GM12878 (cell line): ENCODE measurements at regions not wholly inside any gene's neighbourhood (a gene's known extent, or its start where the extent isn't known, plus 50 kb on each side); places are given as distances from the start of the nearest gene placed in this dataset.

ENCODE experiments used
- CTCF ChIP-seq, 3 experiments: IDR thresholded peaks in 2 of 3; conservative IDR thresholded peaks in 1 of 3; 2 replicates each; pipeline ENCODE4 v1.5.1; 2011; ENCODE audit warnings: low read depth in 3 of 3, low read length in 3 of 3, mild to moderate bottlenecking in 3 of 3, control low read depth in 2 of 3, moderate library complexity in 2 of 3, inconsistent platforms in 1 of 3, mixed read lengths in 1 of 3; ENCODE audit not compliant: control insufficient read depth in 2 of 3, insufficient read depth in 1 of 3; ENCODE audit errors: extremely low read depth in 1 of 3
- MEF2A ChIP-seq: IDR thresholded peaks from 2 replicates; pipeline ENCODE4 v1.6.1; 2011; ENCODE audit warnings: low read depth, mild to moderate bottlenecking, low read length, moderate library complexity; ENCODE audit not compliant: insufficient read depth

DNA sequence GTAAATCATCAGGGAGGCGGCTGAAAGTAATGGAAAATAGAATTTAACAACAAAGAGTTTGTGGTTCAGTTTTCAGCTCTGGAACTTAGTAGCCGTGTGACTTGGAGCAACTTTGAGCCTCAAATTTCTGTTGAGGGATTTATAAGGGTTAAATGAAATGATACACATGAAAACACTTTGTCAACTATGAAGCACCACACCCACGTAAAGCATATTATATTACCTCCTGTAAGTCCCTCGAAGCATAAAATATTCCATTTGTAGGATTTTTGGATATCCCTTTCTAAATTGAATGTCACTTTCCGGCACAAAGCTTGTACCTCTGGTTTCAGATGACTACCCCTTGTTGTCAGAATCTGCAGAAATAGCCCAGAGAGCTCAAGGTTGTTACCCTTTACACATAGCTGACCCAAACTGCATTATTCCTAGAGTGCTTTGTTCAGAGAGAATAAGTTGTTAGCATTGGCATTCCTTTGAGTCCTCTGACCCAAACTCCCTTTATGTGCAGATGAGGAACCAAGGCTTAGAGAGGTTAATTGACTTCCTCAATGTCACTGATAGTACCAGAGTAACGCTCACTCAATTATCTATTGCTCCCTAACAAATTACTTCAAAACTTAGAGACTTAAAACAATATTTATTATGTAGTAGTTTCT, 187.9 kb upstream of the UMPS start:
- no peak for TF ChIP-seq MEF2A
- no peak for TF ChIP-seq CTCF (IDR thresholded peaks at IDR 0.05 in 2 of 3, conservative IDR thresholded peaks at IDR 0.05 in 1 of 3; ENCODE audit: control insufficient read depth in 2 of 3, extremely low read depth in 1 of 3, insufficient read depth in 1 of 3, low read depth in 3 of 3, low read length in 3 of 3)
